ENCODE measurements at regions not wholly inside any gene's neighbourhood (a gene's known extent, or its start where the extent isn't known, plus 50 kb on each side); places are given as distances from the start of the nearest gene placed in this dataset.
"Not testable (repeated sequence)": the region's sequence is repeated elsewhere in the genome, so short reads cannot be mapped to it uniquely, and the experiment has no call there.

- Histone ChIP-seq H3K79me2 (ENCODE audit: insufficient read depth) (no peaks in the 10 kb centered on the region), H3K4me3 (no peak overlapping the region), H3K9ac (no peak overlapping the region), H3K27me3 (replicated peaks; ENCODE audit: insufficient read depth) (no peaks in the 10 kb centered on the region), H3K9me2 (ENCODE audit: insufficient read depth) (no peaks in the 10 kb centered on the region), H2AFZ (no peak overlapping the region), H3K4me2 (ENCODE audit: unreplicated experiment) (no peak overlapping the region), H3F3A (ENCODE audit: insufficient read depth) (no peaks in the 10 kb centered on the region), H3K36me3 (ENCODE audit: low read depth) (no peaks in the 10 kb centered on the region), H3K4me1 (ENCODE audit: insufficient read depth) (no peaks in the 10 kb centered on the region), H4K20me1 (ENCODE audit: insufficient read depth) (no peaks in the 10 kb centered on the region), H3K27ac (no peak overlapping the region), H3K9me3 (ENCODE audit: low read depth) (no peaks in the 10 kb centered on the region)
- WGBS, 2 experiments (ENCODE audit: low coverage in 1 of 2, low lambda C conversion rate in 2 of 2, missing lambda C conversion rate in 2 of 2): 54 to 62% methylated on average over 3 of the region's 3 CpGs
- no peak for TF ChIP-seq EZH2phosphoT487 (IDR thresholded peaks at IDR 0.05; ENCODE audit: insufficient read depth, low read depth)
- no peak for TF ChIP-seq EZH2 (IDR thresholded peaks at IDR 0.05; ENCODE audit: insufficient read depth, poor library complexity, severe bottlenecking)
- DNase-seq: no peak
- in situ Hi-C loops (cut with MboI): no loop called here
Observed at GRCh38 chr2:19099181-19099580, 259.2 kb downstream of the OSR1 start.

- Histone ChIP-seq H3K4me1 (ENCODE audit: insufficient read depth) (no peaks in the 10 kb centered on the region), H3K27ac (no peak overlapping the region)
Observed at GRCh38 chr2:19098467-19099160, 259.8 kb downstream of the OSR1 start.

GRCh38 chr2:19089476-19089875 is 268.9 kb downstream of the OSR1 start:
- H3K27ac ChIP-seq; H2AFZ ChIP-seq; H3K27me3 ChIP-seq (replicated peaks; ENCODE audit: insufficient read depth); in situ Hi-C loops (cut with MboI); H3K4me2 ChIP-seq (ENCODE audit: unreplicated experiment); H3F3A ChIP-seq (ENCODE audit: insufficient read depth); H3K4me1 ChIP-seq (ENCODE audit: insufficient read depth); H3K9ac ChIP-seq; H3K36me3 ChIP-seq (ENCODE audit: low read depth); H3K9me3 ChIP-seq (ENCODE audit: low read depth); H4K20me1 ChIP-seq (ENCODE audit: insufficient read depth); H3K79me2 ChIP-seq (ENCODE audit: insufficient read depth); H3K4me3 ChIP-seq; H3K9me2 ChIP-seq (ENCODE audit: insufficient read depth); DNase-seq: not testable (repeated sequence)
- 55 to 66% methylated on average over 5 of the region's 5 CpGs for WGBS, 2 experiments (ENCODE audit: low coverage in 1 of 2, low lambda C conversion rate in 2 of 2, missing lambda C conversion rate in 2 of 2)

More at GRCh38 chr2:19098467-19099160, 259.8 kb downstream of the OSR1 start:
- H3K4me2 ChIP-seq (ENCODE audit: unreplicated experiment): no peak overlapping the region
- no peak for TF ChIP-seq EZH2 (IDR thresholded peaks at IDR 0.05; ENCODE audit: insufficient read depth, poor library complexity, severe bottlenecking)
- TF ChIP-seq EZH2phosphoT487 (IDR thresholded peaks at IDR 0.05; ENCODE audit: insufficient read depth, low read depth): no peak
- no peaks in the 10 kb centered on the region for H3K9me3 ChIP-seq (ENCODE audit: low read depth)
- no peaks in the 10 kb centered on the region for H4K20me1 ChIP-seq (ENCODE audit: insufficient read depth)
- H3K9me2 ChIP-seq (ENCODE audit: insufficient read depth): no peaks in the 10 kb centered on the region
- in situ Hi-C loops (cut with MboI): no loop called here
- no peak overlapping the region for H3K4me3 ChIP-seq
- no peaks in the 10 kb centered on the region for H3F3A ChIP-seq (ENCODE audit: insufficient read depth)
- no peaks in the 10 kb centered on the region for H3K36me3 ChIP-seq (ENCODE audit: low read depth)
- no peaks in the 10 kb centered on the region for H3K79me2 ChIP-seq (ENCODE audit: insufficient read depth)
- 90 to 92% methylated on average over 2 of the region's 2 CpGs for WGBS, 2 experiments (ENCODE audit: low coverage in 1 of 2, low lambda C conversion rate in 2 of 2, missing lambda C conversion rate in 2 of 2)
- no peaks in the 10 kb centered on the region for H3K27me3 ChIP-seq (replicated peaks; ENCODE audit: insufficient read depth)
- H3K9ac ChIP-seq: no peak overlapping the region
- no peak for DNase-seq
- H2AFZ ChIP-seq: no peak overlapping the region

DNA sequence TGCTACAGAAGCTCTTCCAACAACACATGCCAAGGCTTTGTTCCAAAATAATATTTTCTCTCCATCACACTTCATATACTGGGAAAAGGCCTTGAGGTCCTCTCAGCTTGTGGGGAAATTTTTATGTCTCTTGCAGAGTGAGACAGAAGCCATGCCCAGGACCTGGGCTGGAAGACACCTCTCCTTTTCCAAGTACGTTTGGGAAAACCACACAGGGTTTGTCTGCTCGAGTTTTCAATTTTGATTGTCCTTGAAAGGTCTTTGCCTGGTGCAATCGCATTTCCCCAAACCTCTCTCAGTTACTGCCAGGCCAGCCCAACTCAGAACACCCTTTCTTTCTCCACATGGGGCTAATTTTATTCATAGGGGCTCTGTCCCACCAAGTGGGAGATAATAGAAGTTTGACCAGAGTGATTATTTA is 272.2 kb downstream of the OSR1 start:
- no peaks in the 10 kb centered on the region for H3F3A ChIP-seq (ENCODE audit: insufficient read depth)
- H3K9me2 ChIP-seq (ENCODE audit: insufficient read depth): no peaks in the 10 kb centered on the region
- no peaks in the 10 kb centered on the region for H3K9me3 ChIP-seq (ENCODE audit: low read depth)
- H3K36me3 ChIP-seq (ENCODE audit: low read depth): no peaks in the 10 kb centered on the region
- DNase-seq: no peak
- no peaks in the 10 kb centered on the region for H3K27me3 ChIP-seq (replicated peaks; ENCODE audit: insufficient read depth)
- H3K4me2 ChIP-seq (ENCODE audit: unreplicated experiment): no peak overlapping the region
- no peaks in the 10 kb centered on the region for H3K79me2 ChIP-seq (ENCODE audit: insufficient read depth)
- H3K9ac ChIP-seq: no peak overlapping the region
- H2AFZ ChIP-seq: peak overlapping the region; percentile 7
- H3K4me1 ChIP-seq (ENCODE audit: insufficient read depth): no peaks in the 10 kb centered on the region
- 19 to 29% methylated on average over 3 of the region's 3 CpGs for WGBS, 2 experiments (ENCODE audit: low coverage in 1 of 2, low lambda C conversion rate in 2 of 2, missing lambda C conversion rate in 2 of 2)
- no peaks in the 10 kb centered on the region for H4K20me1 ChIP-seq (ENCODE audit: insufficient read depth)
- H3K4me3 ChIP-seq: no peak overlapping the region
- no peak for TF ChIP-seq EZH2 (IDR thresholded peaks at IDR 0.05; ENCODE audit: insufficient read depth, poor library complexity, severe bottlenecking)
- TF ChIP-seq EZH2phosphoT487 (IDR thresholded peaks at IDR 0.05; ENCODE audit: insufficient read depth, low read depth): no peak
- in situ Hi-C loops (cut with MboI): no loop called here
- H3K27ac ChIP-seq: no peak overlapping the region

GRCh38 chr2:19078709-19079108 is 279.7 kb downstream of the OSR1 start:
- Histone ChIP-seq H3K4me2 (ENCODE audit: unreplicated experiment) (no peak overlapping the region), H3K9me2 (ENCODE audit: insufficient read depth) (no peaks in the 10 kb centered on the region), H4K20me1 (ENCODE audit: insufficient read depth) (no peaks in the 10 kb centered on the region), H3K36me3 (ENCODE audit: low read depth) (no peaks in the 10 kb centered on the region), H3K9ac (no peak overlapping the region), H3K27me3 (replicated peaks; ENCODE audit: insufficient read depth) (no peaks in the 10 kb centered on the region), H3K79me2 (ENCODE audit: insufficient read depth) (no peaks in the 10 kb centered on the region), H3F3A (ENCODE audit: insufficient read depth) (no peaks in the 10 kb centered on the region), H3K9me3 (ENCODE audit: low read depth) (no peaks in the 10 kb centered on the region), H3K4me3 (no peak overlapping the region), H3K27ac (no peak overlapping the region), H3K4me1 (ENCODE audit: insufficient read depth) (no peaks in the 10 kb centered on the region), H2AFZ (no peak overlapping the region)
- no peak for TF ChIP-seq EZH2 (IDR thresholded peaks at IDR 0.05; ENCODE audit: insufficient read depth, poor library complexity, severe bottlenecking)
- no peak for TF ChIP-seq EZH2phosphoT487 (IDR thresholded peaks at IDR 0.05; ENCODE audit: insufficient read depth, low read depth)
- no peak for DNase-seq
- in situ Hi-C loops (cut with MboI): no loop called here
